ENCODE measurements at regions not wholly inside any gene's neighbourhood (a gene's known extent, or its start where the extent isn't known, plus 50 kb on each side); places are given as distances from the start of the nearest gene placed in this dataset.

DNA sequence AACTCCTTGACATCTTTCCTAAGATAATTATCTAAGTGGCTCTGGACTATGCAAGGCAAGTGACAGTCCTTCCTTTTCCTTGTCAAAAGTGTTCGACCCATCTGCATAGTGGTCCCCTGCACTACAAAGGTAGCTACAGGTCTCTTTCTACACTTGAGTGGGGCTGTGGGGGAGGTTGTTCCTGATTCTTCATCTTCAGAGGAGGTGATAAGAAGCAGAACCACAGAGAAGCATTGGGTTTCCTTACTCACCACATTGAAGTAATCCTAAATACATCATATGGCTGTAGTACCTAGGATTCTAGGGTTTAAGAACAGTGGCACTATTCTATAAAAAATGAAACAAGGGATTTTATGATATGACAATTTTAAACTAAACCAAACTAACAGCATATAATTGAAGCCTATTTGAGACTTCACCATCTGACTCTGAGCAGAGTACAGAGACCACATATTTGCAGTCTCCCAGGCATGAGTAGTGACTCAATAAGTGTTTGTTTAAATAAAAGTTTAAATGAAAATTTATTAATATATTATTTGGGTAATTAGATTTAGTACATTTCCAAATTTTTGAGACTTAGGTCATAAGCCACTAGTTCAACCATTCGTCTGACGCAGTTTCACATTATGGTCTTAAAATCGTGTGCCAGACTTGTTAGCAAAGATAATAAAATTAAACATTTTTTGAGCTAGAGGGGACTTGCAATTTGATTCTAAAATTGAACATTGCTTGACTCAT, 54.9 kb upstream of the NEK7 start:
- no peak for DNase-seq (ENCODE audit: low read depth, low spot score)
- TF ChIP-seq, protein P1, sequence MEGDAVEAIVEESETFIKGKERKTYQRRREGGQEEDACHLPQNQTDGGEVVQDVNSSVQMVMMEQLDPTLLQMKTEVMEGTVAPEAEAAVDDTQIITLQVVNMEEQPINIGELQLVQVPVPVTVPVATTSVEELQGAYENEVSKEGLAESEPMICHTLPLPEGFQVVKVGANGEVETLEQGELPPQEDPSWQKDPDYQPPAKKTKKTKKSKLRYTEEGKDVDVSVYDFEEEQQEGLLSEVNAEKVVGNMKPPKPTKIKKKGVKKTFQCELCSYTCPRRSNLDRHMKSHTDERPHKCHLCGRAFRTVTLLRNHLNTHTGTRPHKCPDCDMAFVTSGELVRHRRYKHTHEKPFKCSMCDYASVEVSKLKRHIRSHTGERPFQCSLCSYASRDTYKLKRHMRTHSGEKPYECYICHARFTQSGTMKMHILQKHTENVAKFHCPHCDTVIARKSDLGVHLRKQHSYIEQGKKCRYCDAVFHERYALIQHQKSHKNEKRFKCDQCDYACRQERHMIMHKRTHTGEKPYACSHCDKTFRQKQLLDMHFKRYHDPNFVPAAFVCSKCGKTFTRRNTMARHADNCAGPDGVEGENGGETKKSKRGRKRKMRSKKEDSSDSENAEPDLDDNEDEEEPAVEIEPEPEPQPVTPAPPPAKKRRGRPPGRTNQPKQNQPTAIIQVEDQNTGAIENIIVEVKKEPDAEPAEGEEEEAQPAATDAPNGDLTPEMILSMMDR (IDR thresholded peaks at IDR 0.05; ENCODE audit: low read depth, low read length), result no peak
- CTCF ChIA-PET, result interaction anchor here (0.6 to 2.3 kb wide), 3 partner anchors 10 to 14 kb away, joined by 3 to 15 read pairs (median 3); no protein-coding TSS in a partner anchor
- POLR2A ChIA-PET, result interaction anchor here (0.6 kb wide), 1 partner anchor 15 kb away, joined by 6 read pairs; no protein-coding TSS in a partner anchor
- no peak overlapping the region for H3K27ac ChIP-seq (ENCODE audit: low read depth, low read length)
- H3K4me3 ChIP-seq (ENCODE audit: low read depth, low read length), result no peak overlapping the region
- no peaks in the 10 kb centered on the region for H3K27me3 ChIP-seq (ENCODE audit: control insufficient read depth, insufficient read depth, low read length)
- no peaks in the 10 kb centered on the region for H3K9me3 ChIP-seq (ENCODE audit: control insufficient read depth, insufficient read depth, low read length)

DNA sequence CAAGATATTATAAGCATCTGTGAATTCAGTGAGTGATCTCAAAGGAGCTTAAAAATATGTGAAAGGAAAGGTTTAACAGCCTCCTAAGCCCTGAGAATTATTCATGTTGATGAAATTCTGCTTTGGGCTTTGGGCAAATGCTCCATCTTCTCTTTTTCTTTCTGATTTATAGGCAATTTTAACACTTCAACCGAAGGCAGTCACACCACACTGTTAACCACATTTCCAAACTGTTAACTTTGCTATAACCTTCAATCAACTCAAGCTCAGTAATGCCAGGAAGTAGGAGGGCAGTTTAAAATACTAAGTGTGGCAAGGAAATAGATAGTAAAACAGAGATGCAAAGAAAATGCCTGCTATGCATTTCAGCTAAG, 54.4 kb upstream of the NEK7 start:
- no peaks in the 10 kb centered on the region for H3K9me3 ChIP-seq (ENCODE audit: control insufficient read depth, insufficient read depth, low read length)
- ChIA-PET POLR2A (interaction anchor here (0.6 kb wide), 1 partner anchor 15 kb away, joined by 6 read pairs; no protein-coding TSS in a partner anchor), CTCF (interaction anchor here (2.3 kb wide), 1 partner anchor 14 kb away, joined by 15 read pairs; no protein-coding TSS in a partner anchor)
- no peak for DNase-seq (ENCODE audit: low read depth, low spot score)
- TF ChIP-seq, protein P1 (IDR thresholded peaks at IDR 0.05; ENCODE audit: low read depth, low read length), result no peak
- H3K27ac ChIP-seq (ENCODE audit: low read depth, low read length), result no peak overlapping the region
- H3K4me3 ChIP-seq (ENCODE audit: low read depth, low read length), result no peak overlapping the region
- no peaks in the 10 kb centered on the region for H3K27me3 ChIP-seq (ENCODE audit: control insufficient read depth, insufficient read depth, low read length)

DNA sequence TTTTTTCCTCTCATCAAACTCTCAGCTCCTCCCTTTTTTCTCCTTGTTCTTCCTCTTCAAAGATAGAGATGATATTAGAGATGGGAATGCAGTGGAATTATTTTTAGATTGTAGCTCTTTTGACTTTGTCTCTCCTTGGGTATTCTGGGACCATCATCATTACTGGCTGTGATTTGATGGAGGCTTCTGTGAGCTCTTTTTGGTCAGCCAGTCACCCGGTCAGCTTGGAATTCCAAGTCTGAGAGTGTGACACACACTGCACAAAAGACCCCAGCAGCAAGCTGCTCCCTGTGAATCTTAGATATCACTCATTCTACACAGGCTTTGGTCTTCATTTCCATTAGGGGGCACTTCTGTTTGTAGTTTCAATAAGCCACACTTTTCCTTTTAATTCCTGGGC, 51.6 kb upstream of the NEK7 start:
- H3K9me3 ChIP-seq (ENCODE audit: control insufficient read depth, insufficient read depth, low read length), result no peaks in the 10 kb centered on the region
- ChIA-PET POLR2A (no interaction called here), CTCF (interaction anchor here (0.7 to 1.2 kb wide), 2 partner anchors 12 to 17 kb away, joined by 3 read pairs; no protein-coding TSS in a partner anchor)
- no peak overlapping the region for H3K27ac ChIP-seq (ENCODE audit: low read depth, low read length)
- H3K27me3 ChIP-seq (ENCODE audit: control insufficient read depth, insufficient read depth, low read length), result no peaks in the 10 kb centered on the region
- no peak overlapping the region for H3K4me3 ChIP-seq (ENCODE audit: low read depth, low read length)
- DNase-seq (ENCODE audit: low read depth, low spot score), result no peak
- TF ChIP-seq, protein P1 (IDR thresholded peaks at IDR 0.05; ENCODE audit: low read depth, low read length), result no peak

DNA sequence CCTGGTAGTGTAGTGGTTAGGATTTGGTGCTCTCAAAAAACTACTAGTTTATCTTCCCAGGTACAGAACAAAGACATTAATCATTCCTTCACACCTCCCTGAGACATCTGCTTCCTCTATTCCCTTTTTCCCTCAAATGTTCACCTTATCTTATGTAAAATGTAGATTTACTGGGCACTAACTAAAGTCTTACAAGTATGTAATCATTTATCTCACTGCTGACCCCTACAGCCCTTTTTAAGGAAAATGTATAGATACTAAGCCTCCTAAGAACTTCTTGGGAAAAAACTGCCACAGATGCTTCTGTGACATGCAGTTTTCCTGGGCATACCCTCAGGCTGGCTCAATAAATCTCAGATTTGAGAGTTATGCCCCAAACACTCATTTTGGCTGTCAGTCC, 50.8 kb upstream of the NEK7 start:
- ChIA-PET CTCF (interaction anchor here (1.2 kb wide), 1 partner anchor 12 kb away, joined by 3 read pairs; no protein-coding TSS in a partner anchor), POLR2A (no interaction called here)
- TF ChIP-seq, protein P1 (IDR thresholded peaks at IDR 0.05; ENCODE audit: low read depth, low read length), result no peak
- Histone ChIP-seq H3K4me3 (ENCODE audit: low read depth, low read length) (no peak overlapping the region), H3K27ac (ENCODE audit: low read depth, low read length) (no peak overlapping the region), H3K9me3 (ENCODE audit: control insufficient read depth, insufficient read depth, low read length) (no peaks in the 10 kb centered on the region), H3K27me3 (ENCODE audit: control insufficient read depth, insufficient read depth, low read length) (no peaks in the 10 kb centered on the region)
- DNase-seq (ENCODE audit: low read depth, low spot score), result no peak

Measured in AG04450 (cell line).